A673 (cell line): ENCODE measurements at regions not wholly inside any gene's neighbourhood (a gene's known extent, or its start where the extent isn't known, plus 50 kb on each side); places are given as distances from the start of the nearest gene placed in this dataset.

Experiments used
- CTCF ChIP-seq: fragments of 300-800, 200-600 bp; sonication (generic); conservative IDR thresholded peaks from 2 replicates; pipeline ENCODE4 v1.5.1; 2017; ENCODE audit warnings: low read depth, mild to moderate bottlenecking, antibody characterized with exemption, low read length, moderate library complexity, mixed read lengths
- EZH2 ChIP-seq: fragments of 200-600 bp; sonication (generic); IDR thresholded peaks from 2 replicates; pipeline ENCODE4 v1.6.1; 2017; ENCODE audit warnings: borderline replicate concordance, low read depth, mild to moderate bottlenecking, mixed read lengths, antibody characterized with exemption, low read length; ENCODE audit not compliant: poor library complexity, severe bottlenecking

GRCh38 chr7:46603296-46603752 lies 682.3 kb upstream of the IGFBP3 start:
- TF ChIP-seq EZH2 (no peak), CTCF (no peak)
